Esophagus muscularis mucosa (tissue), 3 donors: ENCODE measurements at regions not wholly inside any gene's neighbourhood (a gene's known extent, or its start where the extent isn't known, plus 50 kb on each side); places are given as distances from the start of the nearest gene placed in this dataset.

ENCODE experiments used
- EP300 ChIP-seq: sonication (generic); formaldehyde crosslinking; IDR thresholded peaks from one replicate; pipeline ENCODE4 v1.6.1; 2017; ENCODE audit warnings: antibody characterized with exemption
- TF ChIP-seq, protein P1 (sequence below), 3 experiments: fragments of 200-600 bp in 2 of 3; fragments of 450-650 bp in 1 of 3; sonication (generic) in 2 of 3; IDR thresholded peaks; one replicate each; pipeline ENCODE4 v1.5.1; 2017 to 2019; ENCODE audit warnings: antibody characterized with exemption in 3 of 3, mild to moderate bottlenecking in 2 of 3, moderate library complexity in 1 of 3

DNA sequence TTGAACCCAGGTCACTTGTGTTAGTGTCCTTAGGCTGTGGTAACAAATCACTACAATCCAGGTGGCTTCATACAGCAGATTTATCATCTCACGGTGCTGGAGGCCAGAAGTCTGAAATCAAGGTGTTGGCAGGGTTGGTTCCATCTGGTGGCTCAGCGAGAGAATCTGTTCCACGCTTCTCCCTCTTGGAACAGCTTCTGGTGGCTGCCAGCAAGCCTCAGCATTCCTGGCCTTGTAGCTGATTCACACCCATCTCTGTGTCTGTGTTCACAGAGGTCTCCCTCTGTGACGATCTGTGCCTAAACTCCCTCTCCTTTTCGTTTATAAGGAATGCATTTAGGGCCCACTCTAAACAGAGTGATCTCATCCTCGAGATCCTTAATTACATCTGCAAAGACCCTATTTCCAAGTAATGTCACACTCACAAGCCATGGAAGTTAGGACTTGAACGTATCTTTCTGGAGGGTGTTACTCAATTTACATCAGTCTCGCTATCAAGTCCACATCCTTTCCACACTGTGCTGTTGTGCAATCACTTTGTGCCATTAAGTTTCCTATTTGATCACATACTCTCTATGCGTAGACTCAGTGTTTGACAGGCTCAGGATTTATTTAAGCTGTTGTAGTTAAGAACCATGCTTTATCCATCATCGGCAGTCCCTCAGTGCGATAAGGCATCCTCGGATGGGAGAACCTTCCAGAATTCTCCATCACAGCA, 164.4 kb downstream of the SOCS6 start:
- TF ChIP-seq, protein P1, sequence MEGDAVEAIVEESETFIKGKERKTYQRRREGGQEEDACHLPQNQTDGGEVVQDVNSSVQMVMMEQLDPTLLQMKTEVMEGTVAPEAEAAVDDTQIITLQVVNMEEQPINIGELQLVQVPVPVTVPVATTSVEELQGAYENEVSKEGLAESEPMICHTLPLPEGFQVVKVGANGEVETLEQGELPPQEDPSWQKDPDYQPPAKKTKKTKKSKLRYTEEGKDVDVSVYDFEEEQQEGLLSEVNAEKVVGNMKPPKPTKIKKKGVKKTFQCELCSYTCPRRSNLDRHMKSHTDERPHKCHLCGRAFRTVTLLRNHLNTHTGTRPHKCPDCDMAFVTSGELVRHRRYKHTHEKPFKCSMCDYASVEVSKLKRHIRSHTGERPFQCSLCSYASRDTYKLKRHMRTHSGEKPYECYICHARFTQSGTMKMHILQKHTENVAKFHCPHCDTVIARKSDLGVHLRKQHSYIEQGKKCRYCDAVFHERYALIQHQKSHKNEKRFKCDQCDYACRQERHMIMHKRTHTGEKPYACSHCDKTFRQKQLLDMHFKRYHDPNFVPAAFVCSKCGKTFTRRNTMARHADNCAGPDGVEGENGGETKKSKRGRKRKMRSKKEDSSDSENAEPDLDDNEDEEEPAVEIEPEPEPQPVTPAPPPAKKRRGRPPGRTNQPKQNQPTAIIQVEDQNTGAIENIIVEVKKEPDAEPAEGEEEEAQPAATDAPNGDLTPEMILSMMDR (IDR thresholded peaks at IDR 0.05): no peak
- TF ChIP-seq EP300: no peak
